HepG2 (cell line): ENCODE measurements at regions not wholly inside any gene's neighbourhood (a gene's known extent, or its start where the extent isn't known, plus 50 kb on each side); places are given as distances from the start of the nearest gene placed in this dataset.

ENCODE experiments used
- CC2D1A ChIP-seq: sonication (generic); formaldehyde crosslinking; IDR thresholded peaks from 2 replicates; pipeline ENCODE4 v1.8.1; 2023; ENCODE audit warnings: mild to moderate bottlenecking, missing genetic modification reagents
- DNMT1 ChIP-seq: sonication (generic); formaldehyde crosslinking; IDR thresholded peaks from 2 replicates; pipeline ENCODE4 v1.5.1; 2020; ENCODE audit warnings: mild to moderate bottlenecking, missing genetic modification reagents
- EZH2 ChIP-seq: conservative IDR thresholded peaks from 2 replicates; pipeline ENCODE4 v1.6.1; 2012; ENCODE audit warnings: mild to moderate bottlenecking, low read depth, low read length, moderate library complexity
- FOXJ3 ChIP-seq: sonication (generic); formaldehyde crosslinking; IDR thresholded peaks from 2 replicates; pipeline ENCODE4 v1.4.0; 2020; ENCODE audit warnings: missing genetic modification reagents, mild to moderate bottlenecking, borderline replicate concordance
- GMEB2 ChIP-seq: IDR thresholded peaks from 2 replicates; pipeline ENCODE4 v1.6.1; 2016; ENCODE audit warnings: missing biosample characterization, missing genetic modification reagents, low read depth
- HNF4A ChIP-seq: sonication (generic); formaldehyde crosslinking; IDR thresholded peaks from 2 replicates; pipeline ENCODE4 v1.4.0; 2020; ENCODE audit warnings: missing genetic modification reagents
- HNF4G ChIP-seq, 2 experiments: sonication (generic) in 1 of 2; formaldehyde crosslinking in 1 of 2; IDR thresholded peaks; 2 replicates each; pipeline versions ENCODE4 v1.4.0 to v1.6.1; 2011 to 2020; ENCODE audit warnings: borderline replicate concordance in 2 of 2, low read depth in 2 of 2, mild to moderate bottlenecking in 2 of 2, low read length in 1 of 2, missing genetic modification reagents in 1 of 2, moderate library complexity in 1 of 2
- KDM5B ChIP-seq: sonication (generic); formaldehyde crosslinking; IDR thresholded peaks from 2 replicates; pipeline ENCODE4 v1.4.0; 2020; ENCODE audit warnings: missing genetic modification reagents, mild to moderate bottlenecking, borderline replicate concordance
- MYC ChIP-seq: sonication (generic); formaldehyde crosslinking; IDR thresholded peaks from 2 replicates; pipeline ENCODE4 v1.9.0; 2021; ENCODE audit warnings: missing genetic modification reagents, borderline replicate concordance
- MYNN ChIP-seq: sonication (generic); formaldehyde crosslinking; IDR thresholded peaks from 2 replicates; pipeline ENCODE4 v1.4.0; 2020; ENCODE audit warnings: mild to moderate bottlenecking, low read depth, missing genetic modification reagents
- NR2F1 ChIP-seq, 2 experiments: fragments of 450-650 bp in 1 of 2; formaldehyde crosslinking in 1 of 2; IDR thresholded peaks; 2 replicates each; pipeline versions ENCODE4 v1.5.0 to v1.6.1; 2016 to 2020; ENCODE audit warnings: mild to moderate bottlenecking in 1 of 2, missing compliant biosample characterization in 1 of 2, missing genetic modification reagents in 1 of 2, moderate library complexity in 1 of 2
- PHF21A ChIP-seq: sonication (generic); formaldehyde crosslinking; IDR thresholded peaks from 2 replicates; pipeline ENCODE4 v1.5.0; 2020; ENCODE audit warnings: mild to moderate bottlenecking, missing genetic modification reagents
- SMAD1 ChIP-seq: sonication (generic); formaldehyde crosslinking; IDR thresholded peaks from 2 replicates; pipeline ENCODE4 v1.4.0; 2020; ENCODE audit warnings: missing genetic modification reagents, low read depth, mild to moderate bottlenecking, borderline replicate concordance
- ZBTB43 ChIP-seq: sonication (generic); formaldehyde crosslinking; conservative IDR thresholded peaks from 2 replicates; pipeline ENCODE4 v1.4.0; 2020; ENCODE audit warnings: missing genetic modification reagents
- ZMYM4 ChIP-seq: sonication (generic); formaldehyde crosslinking; IDR thresholded peaks from 2 replicates; pipeline ENCODE4 v1.8.1; 2023; ENCODE audit warnings: mild to moderate bottlenecking, missing genetic modification reagents
- ZNF142 ChIP-seq: sonication (generic); formaldehyde crosslinking; IDR thresholded peaks from 2 replicates; pipeline ENCODE4 v1.4.0; 2020; ENCODE audit warnings: missing genetic modification reagents
- ZNF232 ChIP-seq: sonication (generic); formaldehyde crosslinking; IDR thresholded peaks from 2 replicates; pipeline ENCODE4 v1.4.0; 2020; ENCODE audit warnings: missing genetic modification reagents, borderline replicate concordance
- ZNF7 ChIP-seq: IDR thresholded peaks from 2 replicates; pipeline ENCODE4 v1.6.1; 2016; ENCODE audit warnings: missing biosample characterization, missing genetic modification reagents
- ZNF784 ChIP-seq: sonication (generic); formaldehyde crosslinking; IDR thresholded peaks from 2 replicates; pipeline ENCODE4 v1.5.1; 2020; ENCODE audit warnings: missing genetic modification reagents, mild to moderate bottlenecking, borderline replicate concordance

GRCh38 chr16:50859628-50860360 lies 117.9 kb downstream of the CYLD start (continued):
- TF ChIP-seq ZNF784 (CRISPR knock-in tag) = no peak
- no peak; the same call in 1 of the 2 replicates for TF ChIP-seq ZNF232 (CRISPR knock-in tag)
- TF ChIP-seq NR2F1 (CRISPR knock-in tag; IDR thresholded peaks at IDR 0.05) = peak; percentile 9 to 42; a peak in 1 of 4 replicates
- TF ChIP-seq KDM5B = peak; percentile 46; the same call in 1 of the 2 replicates
- peak; percentile 85 for TF ChIP-seq HNF4A (CRISPR knock-in tag)
- no peak for TF ChIP-seq ZBTB43 (CRISPR knock-in tag)
- TF ChIP-seq EZH2 = no peak
- TF ChIP-seq SMAD1 (CRISPR knock-in tag) = no peak
- TF ChIP-seq ZNF7 (CRISPR knock-in tag) = no peak
- TF ChIP-seq ZNF142 (CRISPR knock-in tag) = no peak
- TF ChIP-seq PHF21A (CRISPR knock-in tag) = peak; percentile 83; the same call in 1 of the 2 replicates
- TF ChIP-seq HNF4G (IDR thresholded peaks at IDR 0.05; ENCODE audit: borderline replicate concordance, low read depth, low read length) = peak; percentile 84
- peak; percentile 40; the same call in 1 of the 2 replicates for TF ChIP-seq HNF4G (CRISPR knock-in tag; IDR thresholded peaks at IDR 0.05; ENCODE audit: borderline replicate concordance, low read depth)
- TF ChIP-seq CC2D1A = no peak
- no peak for TF ChIP-seq MYNN (CRISPR knock-in tag)
- no peak for TF ChIP-seq FOXJ3 (CRISPR knock-in tag)
- TF ChIP-seq DNMT1 (CRISPR knock-in tag) = 0 out of 2 replicates have a peak, but pooled peaks have one; percentile 65
- peak; percentile 37; the same call in 1 of the 2 replicates for TF ChIP-seq MYC
- TF ChIP-seq ZMYM4 = peak; percentile 62; the same call in 1 of the 2 replicates
- no peak for TF ChIP-seq GMEB2
